Osteoblast (primary cell): ENCODE measurements at regions not wholly inside any gene's neighbourhood (a gene's known extent, or its start where the extent isn't known, plus 50 kb on each side); places are given as distances from the start of the nearest gene placed in this dataset.

ENCODE experiments used
- DNase-seq: peaks from one replicate; pipeline ENCODE4 v3.0.0; 2011; ENCODE audit warnings: low spot score, mixed read lengths; ENCODE audit not compliant: insufficient read length; ENCODE audit errors: missing footprints
- H2AFZ ChIP-seq: 2 replicates; pipeline ENCODE4 v1.6.0; 2011; ENCODE audit warnings: mild to moderate bottlenecking, low read length
- H3K27ac ChIP-seq: 2 replicates; pipeline ENCODE4 v1.5.1; 2011; ENCODE audit warnings: mild to moderate bottlenecking, low read depth, low read length, moderate library complexity
- H3K27me3 ChIP-seq: 2 replicates; pipeline ENCODE4 v1.6.0; 2012; ENCODE audit warnings: mild to moderate bottlenecking, control low read depth, inconsistent platforms, low read length, moderate library complexity; ENCODE audit not compliant: insufficient read depth
- H3K36me3 ChIP-seq: 2 replicates; pipeline ENCODE4 v1.5.1; 2011; ENCODE audit warnings: mild to moderate bottlenecking, low read length, control low read depth, moderate library complexity; ENCODE audit not compliant: insufficient read depth
- H3K4me1 ChIP-seq: 2 replicates; pipeline ENCODE4 v1.5.1; 2011; ENCODE audit warnings: mild to moderate bottlenecking, low read length, control low read depth, moderate library complexity; ENCODE audit not compliant: insufficient read depth
- H3K4me2 ChIP-seq: 2 replicates; pipeline ENCODE4 v1.6.0; 2011; ENCODE audit warnings: mild to moderate bottlenecking, low read length; ENCODE audit not compliant: insufficient read depth
- H3K4me3 ChIP-seq: fragments of 200-600 bp; sonication (generic); 3 replicates; pipeline ENCODE4 v1.5.1; 2012; ENCODE audit warnings: mild to moderate bottlenecking, low read length, inconsistent platforms; ENCODE audit not compliant: insufficient read depth
- H3K79me2 ChIP-seq: 2 replicates; pipeline ENCODE4 v1.6.0; 2012; ENCODE audit warnings: mild to moderate bottlenecking, low read length, control low read depth, inconsistent platforms; ENCODE audit not compliant: insufficient read depth
- H3K9me3 ChIP-seq: 2 replicates; pipeline ENCODE4 v1.5.1; 2011; ENCODE audit warnings: low read depth, low read length, control low read depth
- H4K20me1 ChIP-seq: 2 replicates; pipeline ENCODE4 v1.6.0; 2012; ENCODE audit warnings: mild to moderate bottlenecking, low read length, control low read depth; ENCODE audit not compliant: insufficient read depth
- CTCF ChIP-seq: IDR thresholded peaks from 2 replicates; pipeline ENCODE4 v1.5.1; 2011; ENCODE audit warnings: mild to moderate bottlenecking, low read depth, low read length, moderate library complexity; ENCODE audit errors: extremely low read depth

- peak overlapping the region; percentile 4 for H3K4me2 ChIP-seq
- no peak overlapping the region for H3K27ac ChIP-seq
- no peaks in the 10 kb centered on the region for H4K20me1 ChIP-seq
- H3K4me3 ChIP-seq = no peak overlapping the region
- H3K9me3 ChIP-seq = no peaks in the 10 kb centered on the region
- H3K27me3 ChIP-seq = no peaks in the 10 kb centered on the region
- TF ChIP-seq CTCF = no peak
- no peaks in the 10 kb centered on the region for H3K79me2 ChIP-seq
- no peaks in the 10 kb centered on the region for H3K36me3 ChIP-seq
- peaks cover 5% of the 10 kb centered on the region for H3K4me1 ChIP-seq
- DNase-seq = no peak
- H2AFZ ChIP-seq = no peak overlapping the region
Observed at GRCh38 chr3:157938154-157938779, 168.0 kb downstream of the SHOX2 start.

- Histone ChIP-seq H2AFZ (no peak overlapping the region), H4K20me1 (no peaks in the 10 kb centered on the region), H3K36me3 (no peaks in the 10 kb centered on the region), H3K4me1 (no peaks in the 10 kb centered on the region), H3K79me2 (no peaks in the 10 kb centered on the region), H3K27ac (no peak overlapping the region), H3K9me3 (no peaks in the 10 kb centered on the region), H3K27me3 (no peaks in the 10 kb centered on the region), H3K4me2 (no peak overlapping the region), H3K4me3 (no peak overlapping the region)
- TF ChIP-seq CTCF = no peak
- DNase-seq = no peak
Observed at GRCh38 chr3:157931517-157931916, 174.7 kb downstream of the SHOX2 start.

- Histone ChIP-seq H4K20me1 (no peaks in the 10 kb centered on the region), H3K4me2 (no peak overlapping the region), H3K27ac (no peak overlapping the region), H3K79me2 (no peaks in the 10 kb centered on the region), H3K27me3 (no peaks in the 10 kb centered on the region), H3K4me3 (no peak overlapping the region), H3K9me3 (no peaks in the 10 kb centered on the region), H3K4me1 (no peaks in the 10 kb centered on the region), H2AFZ (no peak overlapping the region), H3K36me3 (no peaks in the 10 kb centered on the region)
- DNase-seq = no peak
- no peak for TF ChIP-seq CTCF
Observed at GRCh38 chr3:157930000-157930780, 176.0 kb downstream of the SHOX2 start.

GRCh38 chr3:157926822-157927221 is 179.4 kb downstream of the SHOX2 start:
- H3K27me3 ChIP-seq = no peaks in the 10 kb centered on the region
- no peak overlapping the region for H3K4me3 ChIP-seq
- H2AFZ ChIP-seq = no peak overlapping the region
- H4K20me1 ChIP-seq = no peaks in the 10 kb centered on the region
- H3K27ac ChIP-seq = no peak overlapping the region
- no peak for TF ChIP-seq CTCF
- no peaks in the 10 kb centered on the region for H3K79me2 ChIP-seq
- no peak overlapping the region for H3K4me2 ChIP-seq
- no peaks in the 10 kb centered on the region for H3K9me3 ChIP-seq
- DNase-seq = no peak
- H3K4me1 ChIP-seq = no peaks in the 10 kb centered on the region
- H3K36me3 ChIP-seq = no peaks in the 10 kb centered on the region
